DND-41 (cell line): ENCODE measurements at regions not wholly inside any gene's neighbourhood (a gene's known extent, or its start where the extent isn't known, plus 50 kb on each side); places are given as distances from the start of the nearest gene placed in this dataset.
"Not testable (repeated sequence)": the region's sequence is repeated elsewhere in the genome, so short reads cannot be mapped to it uniquely, and the experiment has no call there.

ENCODE experiments used
- ATAC-seq: fragments of 200-7000 bp; cut with Tn5 transposase; 3 replicates; pipeline ENCODE4 v1.9.1; 2021; ENCODE audit warnings: low read depth; ENCODE audit not compliant: insufficient read depth
- DNase-seq: peaks from one replicate; pipeline ENCODE4 v3.0.0-alpha.2; 2020
- H2AFZ ChIP-seq: 2 replicates; pipeline ENCODE4 v1.6.0; 2012; ENCODE audit warnings: low read depth, low read length
- H3K27ac ChIP-seq: 2 replicates; pipeline ENCODE4 v1.5.1; 2012; ENCODE audit warnings: low read length, inconsistent platforms
- H3K27me3 ChIP-seq: fragments of 200-600 bp; sonication (generic); 2 replicates; pipeline ENCODE4 v1.6.0; 2012; ENCODE audit warnings: low read length, mild to moderate bottlenecking, inconsistent platforms; ENCODE audit not compliant: insufficient read depth, poor library complexity
- H3K36me3 ChIP-seq: 2 replicates; pipeline ENCODE4 v1.5.1; 2012; ENCODE audit warnings: low read length, inconsistent platforms; ENCODE audit not compliant: insufficient read depth
- H3K4me1 ChIP-seq: 2 replicates; pipeline ENCODE4 v1.5.1; 2012; ENCODE audit warnings: mild to moderate bottlenecking, low read length; ENCODE audit not compliant: insufficient read depth
- H3K4me2 ChIP-seq: 2 replicates; pipeline ENCODE4 v1.6.0; 2012; ENCODE audit warnings: mild to moderate bottlenecking, moderate library complexity, low read length, inconsistent platforms; ENCODE audit not compliant: insufficient read depth
- H3K4me3 ChIP-seq, 2 experiments: fragments of 200-600 bp in 1 of 2; shearing (Covaris generic) in 1 of 2; 2 replicates each; pipeline ENCODE4 v1.5.1; 2012 to 2016; ENCODE audit warnings: inconsistent platforms in 2 of 2, low read length in 2 of 2, mild to moderate bottlenecking in 2 of 2, low read depth in 1 of 2, moderate library complexity in 1 of 2
- H3K79me2 ChIP-seq: 2 replicates; pipeline ENCODE4 v1.6.0; 2012; ENCODE audit warnings: low read length, inconsistent platforms; ENCODE audit not compliant: insufficient read depth
- H3K9ac ChIP-seq: 2 replicates; pipeline ENCODE4 v1.6.0; 2012; ENCODE audit warnings: low read depth, mild to moderate bottlenecking, inconsistent platforms, low read length, moderate library complexity
- H3K9me3 ChIP-seq: 2 replicates; pipeline ENCODE4 v1.5.1; 2012; ENCODE audit warnings: low read length, moderate library complexity, mild to moderate bottlenecking, inconsistent platforms; ENCODE audit not compliant: insufficient read depth, severe bottlenecking
- H4K20me1 ChIP-seq: 2 replicates; pipeline ENCODE4 v1.6.0; 2012; ENCODE audit warnings: low read length; ENCODE audit not compliant: insufficient read depth
- CTCF ChIP-seq: IDR thresholded peaks from 2 replicates; pipeline ENCODE4 v1.5.1; 2012; ENCODE audit warnings: borderline replicate concordance, low read length, moderate library complexity, mild to moderate bottlenecking; ENCODE audit not compliant: poor library complexity, severe bottlenecking; ENCODE audit errors: extremely low read depth
- EZH2 ChIP-seq: IDR thresholded peaks from 3 replicates; pipeline ENCODE4 v1.6.1; 2012; ENCODE audit warnings: borderline replicate concordance, low read depth, mild to moderate bottlenecking, moderate library complexity, low read length, inconsistent platforms; ENCODE audit not compliant: severe bottlenecking

- Histone ChIP-seq H4K20me1 (no peaks in the 10 kb centered on the region), H3K4me1 (peaks cover 3% of the 10 kb centered on the region), H3K36me3 (no peaks in the 10 kb centered on the region), H3K9ac (no peak overlapping the region), H3K4me2 (no peak overlapping the region), H3K79me2 (no peaks in the 10 kb centered on the region), H3K4me3 (no peak overlapping the region), H3K27ac (no peak overlapping the region), H3K27me3 (no peaks in the 10 kb centered on the region), H3K9me3 (no peaks in the 10 kb centered on the region), H2AFZ (no peak overlapping the region)
- ATAC-seq = no peak
- DNase-seq = no peak
- TF ChIP-seq EZH2 = no peak
- TF ChIP-seq CTCF = no peak
Measured at GRCh38 chr15:77915261-77915960, 162.1 kb downstream of the TBC1D2B start.

GRCh38 chr15:77914531-77914930 is 163.0 kb downstream of the TBC1D2B start:
- not testable (repeated sequence) for DNase-seq, H3K4me1 ChIP-seq, H3K27ac ChIP-seq, H4K20me1 ChIP-seq, H3K4me3 ChIP-seq, H3K36me3 ChIP-seq, H2AFZ ChIP-seq, H3K27me3 ChIP-seq, ATAC-seq, H3K9ac ChIP-seq, H3K79me2 ChIP-seq, H3K9me3 ChIP-seq, H3K4me2 ChIP-seq

GRCh38 chr15:77910030-77910911 is 167.2 kb downstream of the TBC1D2B start:
- not testable (repeated sequence) for H3K36me3 ChIP-seq, H3K27ac ChIP-seq, H3K9me3 ChIP-seq, H3K27me3 ChIP-seq, H4K20me1 ChIP-seq, H3K4me1 ChIP-seq, H3K79me2 ChIP-seq
- H3K4me2 ChIP-seq = peak overlapping the region; percentile 74
- H3K9ac ChIP-seq = peak overlapping the region; percentile 34
- TF ChIP-seq CTCF = peak; percentile 60
- H2AFZ ChIP-seq = peak overlapping the region; percentile 80
- H3K4me3 ChIP-seq = peak overlapping the region in 1 of 2 experiments; percentile 53; a peak in 2 of 4 replicates
- DNase-seq (peak; percentile 76), ATAC-seq (peak; percentile 89)

GRCh38 chr15:77909182-77909940 is 168.2 kb downstream of the TBC1D2B start:
- no peak overlapping the region for H3K4me2 ChIP-seq
- H3K4me3 ChIP-seq = no peak overlapping the region
- H3K27me3 ChIP-seq = no peaks in the 10 kb centered on the region
- no peaks in the 10 kb centered on the region for H3K9me3 ChIP-seq
- H4K20me1 ChIP-seq = no peaks in the 10 kb centered on the region
- ATAC-seq (no peak), DNase-seq (no peak)
- H3K79me2 ChIP-seq = no peaks in the 10 kb centered on the region
- H3K36me3 ChIP-seq = no peaks in the 10 kb centered on the region
- H2AFZ ChIP-seq = no peak overlapping the region
- H3K9ac ChIP-seq = no peak overlapping the region
- TF ChIP-seq CTCF (no peak), EZH2 (no peak)
- peaks cover 4% of the 10 kb centered on the region for H3K4me1 ChIP-seq
- H3K27ac ChIP-seq = no peak overlapping the region

GRCh38 chr15:77908752-77909111 is 168.8 kb downstream of the TBC1D2B start:
- not testable (repeated sequence) for H3K36me3 ChIP-seq, H3K27ac ChIP-seq, H3K27me3 ChIP-seq, H4K20me1 ChIP-seq, DNase-seq, H3K4me2 ChIP-seq, H3K4me1 ChIP-seq, H3K9ac ChIP-seq, ATAC-seq, H2AFZ ChIP-seq, H3K79me2 ChIP-seq, H3K9me3 ChIP-seq, H3K4me3 ChIP-seq
